NCI-H774 (cell line): ENCODE measurements at regions not wholly inside any gene's neighbourhood (a gene's known extent, or its start where the extent isn't known, plus 50 kb on each side); places are given as distances from the start of the nearest gene placed in this dataset.

Experiments used
- DNase-seq: peaks from one replicate; lab custom pipeline; 2025; lab: John Stamatoyannopoulos, UW

GRCh38 chr1:239008568-239008967 is 377.8 kb upstream of the CHRM3 start:
- DNase-seq, result no peak

- no peak for DNase-seq
Observed at GRCh38 chr1:239006276-239006675, 380.1 kb upstream of the CHRM3 start.

- DNase-seq, result no peak
Observed at GRCh38 chr1:238999944-239000343, 386.4 kb upstream of the CHRM3 start.

GRCh38 chr1:238998577-238998976 is 387.8 kb upstream of the CHRM3 start:
- no peak for DNase-seq

GRCh38 chr1:238991765-238992495 is 394.4 kb upstream of the CHRM3 start:
- no peak for DNase-seq

GRCh38 chr1:238985312-238985711 is 401.1 kb upstream of the CHRM3 start:
- DNase-seq, result no peak

- no peak for DNase-seq
Observed at GRCh38 chr1:238982736-238983135, 403.6 kb upstream of the CHRM3 start.

GRCh38 chr1:238981317-238981933 is 404.9 kb upstream of the CHRM3 start:
- no peak for DNase-seq

GRCh38 chr1:238980053-238980452 is 406.3 kb upstream of the CHRM3 start:
- DNase-seq, result no peak

GRCh38 chr1:238964631-238965030 is 421.7 kb upstream of the CHRM3 start:
- no peak for DNase-seq

GRCh38 chr1:238962941-238963340 is 423.4 kb upstream of the CHRM3 start:
- no peak for DNase-seq

GRCh38 chr1:238961790-238962189 is 424.6 kb upstream of the CHRM3 start:
- DNase-seq, result no peak

GRCh38 chr1:238960071-238960470 is 426.3 kb upstream of the CHRM3 start:
- no peak for DNase-seq

GRCh38 chr1:238955934-238956333 is 430.4 kb upstream of the CHRM3 start:
- DNase-seq, result no peak

- no peak for DNase-seq
Observed at GRCh38 chr1:238954865-238955264, 431.5 kb upstream of the CHRM3 start.

- DNase-seq, result no peak
Observed at GRCh38 chr1:238953448-238954010, 432.8 kb upstream of the CHRM3 start.

- no peak for DNase-seq
Observed at GRCh38 chr1:238951809-238952208, 434.6 kb upstream of the CHRM3 start.

- DNase-seq, result no peak
Observed at GRCh38 chr1:238950784-238951183, 435.6 kb upstream of the CHRM3 start.

GRCh38 chr1:238950017-238950416 is 436.4 kb upstream of the CHRM3 start:
- no peak for DNase-seq

GRCh38 chr1:238944028-238944427 is 442.3 kb upstream of the CHRM3 start:
- no peak for DNase-seq

GRCh38 chr1:238927899-238928298 is 458.5 kb upstream of the CHRM3 start:
- DNase-seq, result no peak

GRCh38 chr1:238916828-238917227 is 469.5 kb upstream of the CHRM3 start:
- DNase-seq, result no peak

GRCh38 chr1:238914346-238914745 is 472.0 kb upstream of the CHRM3 start:
- no peak for DNase-seq

- DNase-seq, result no peak
Observed at GRCh38 chr1:238913210-238913609, 473.2 kb upstream of the CHRM3 start.
